Neural cell (in vitro differentiated cells): ENCODE measurements at regions not wholly inside any gene's neighbourhood (a gene's known extent, or its start where the extent isn't known, plus 50 kb on each side); places are given as distances from the start of the nearest gene placed in this dataset.

Experiments used
- H2AFZ ChIP-seq: fragments of 200-600, 300-800 bp; sonication (generic), shearing (Covaris generic); 2 replicates; pipeline ENCODE4 v1.6.0; 2014; ENCODE audit warnings: low read depth, mild to moderate bottlenecking, antibody characterized with exemption, low read length, moderate library complexity
- H3F3A ChIP-seq: fragments of 200-600 bp; shearing (Covaris generic); 2 replicates; pipeline ENCODE4 v1.6.1; 2016; ENCODE audit warnings: mild to moderate bottlenecking, moderate library complexity, mixed read lengths, antibody characterized with exemption, low read length; ENCODE audit not compliant: insufficient read depth, poor library complexity, severe bottlenecking
- H3K27ac ChIP-seq: fragments of 200-600, 300-800 bp; sonication (generic), shearing (Covaris generic); 2 replicates; pipeline ENCODE4 v1.5.1; 2014; ENCODE audit warnings: mild to moderate bottlenecking, low read length, moderate library complexity
- H3K27me3 ChIP-seq: fragments of 300-800, 200-600 bp; sonication (generic), shearing (Covaris generic); 2 replicates; pipeline ENCODE4 v1.6.0; 2014; ENCODE audit warnings: mild to moderate bottlenecking, low read depth, low read length, moderate library complexity; ENCODE audit not compliant: insufficient read depth
- H3K36me3 ChIP-seq: fragments of 300-800, 200-600 bp; sonication (generic), shearing (Covaris generic); 2 replicates; pipeline ENCODE4 v1.5.1; 2014; ENCODE audit warnings: mild to moderate bottlenecking, antibody characterized with exemption, low read length, moderate library complexity; ENCODE audit not compliant: insufficient read depth
- H3K4me2 ChIP-seq: fragments of 300-800, 200-600 bp; sonication (generic), shearing (Covaris generic); 2 replicates; pipeline ENCODE4 v1.6.0; 2014; ENCODE audit warnings: mild to moderate bottlenecking, low read length
- H3K4me3 ChIP-seq: fragments of 300-800, 200-600 bp; sonication (generic), shearing (Covaris generic); 2 replicates; pipeline ENCODE4 v1.5.1; 2014; ENCODE audit warnings: mild to moderate bottlenecking, low read length, moderate library complexity
- H3K79me2 ChIP-seq: fragments of 200-600 bp; shearing (Covaris generic); replicated peaks from 2 replicates; pipeline ENCODE4 v1.6.0; 2014; ENCODE audit warnings: mild to moderate bottlenecking, low read length, moderate library complexity; ENCODE audit not compliant: insufficient read depth
- H3K9ac ChIP-seq: fragments of 300-800, 200-600 bp; sonication (generic), shearing (Covaris generic); 2 replicates; pipeline ENCODE4 v1.6.1; 2016; ENCODE audit warnings: mild to moderate bottlenecking, low read length, mixed read lengths
- H3K9me2 ChIP-seq: fragments of 200-600 bp; shearing (Covaris generic); 2 replicates; pipeline ENCODE4 v1.6.1; 2016; ENCODE audit warnings: mild to moderate bottlenecking, low read length, mixed read lengths; ENCODE audit not compliant: insufficient read depth
- H3K9me3 ChIP-seq: fragments of 200-600, 300-800 bp; sonication (generic), shearing (Covaris generic); 2 replicates; pipeline ENCODE4 v1.6.1; 2016; ENCODE audit warnings: mild to moderate bottlenecking, mixed run types, low read length, moderate library complexity, mixed read lengths
- H4K20me1 ChIP-seq: fragments of 200-600 bp; shearing (Covaris generic); 2 replicates; pipeline ENCODE4 v1.6.1; 2016; ENCODE audit warnings: mild to moderate bottlenecking, mixed run types; ENCODE audit not compliant: insufficient read depth
- CTCF ChIP-seq: fragments of 450-650 bp; IDR thresholded peaks from 2 replicates; pipeline ENCODE4 v1.5.1; 2014; ENCODE audit warnings: antibody characterized with exemption, mild to moderate bottlenecking, moderate library complexity; ENCODE audit not compliant: poor library complexity, severe bottlenecking
- EP300 ChIP-seq: fragments of 450-650 bp; conservative IDR thresholded peaks from 2 replicates; pipeline ENCODE4 v1.6.1; 2014; ENCODE audit warnings: antibody characterized with exemption, mild to moderate bottlenecking, moderate library complexity; ENCODE audit not compliant: poor library complexity, severe bottlenecking
- EZH2 ChIP-seq: fragments of 200-600, 300-800 bp; shearing (Covaris generic), sonication (generic); IDR thresholded peaks from 2 replicates; pipeline ENCODE4 v1.6.1; 2014; ENCODE audit warnings: antibody characterized with exemption, low read length, borderline replicate concordance, mild to moderate bottlenecking; ENCODE audit not compliant: insufficient read depth, poor library complexity, severe bottlenecking
- MXI1 ChIP-seq: fragments of 450-650 bp; conservative IDR thresholded peaks from 2 replicates; pipeline ENCODE4 v1.6.1; 2014; ENCODE audit warnings: antibody characterized with exemption, mild to moderate bottlenecking; ENCODE audit not compliant: poor library complexity, severe bottlenecking
- POLR2AphosphoS5 ChIP-seq: IDR thresholded peaks from 2 replicates; pipeline ENCODE4 v1.6.1; 2012
- RAD21 ChIP-seq: fragments of 450-650 bp; conservative IDR thresholded peaks from 2 replicates; pipeline ENCODE4 v1.6.1; 2014; ENCODE audit warnings: antibody characterized with exemption, mild to moderate bottlenecking, moderate library complexity
- REST ChIP-seq: IDR thresholded peaks from 2 replicates; pipeline ENCODE4 v1.6.1; 2012; ENCODE audit warnings: borderline replicate concordance
- SMC3 ChIP-seq: fragments of 450-650 bp; conservative IDR thresholded peaks from 2 replicates; pipeline ENCODE4 v1.6.1; 2014; ENCODE audit warnings: antibody characterized with exemption, mild to moderate bottlenecking, moderate library complexity; ENCODE audit not compliant: poor library complexity
- TAF1 ChIP-seq: IDR thresholded peaks from 2 replicates; pipeline ENCODE4 v1.6.1; 2012; ENCODE audit warnings: low read depth

GRCh38 chr22:27537501-27537900 lies 264.1 kb downstream of the MN1 start:
- TF ChIP-seq TAF1 (no peak), MXI1 (no peak), RAD21 (no peak), EP300 (no peak), REST (no peak), EZH2 (no peak), CTCF (no peak), POLR2AphosphoS5 (no peak), SMC3 (no peak)

GRCh38 chr22:27538666-27539065 lies 262.9 kb downstream of the MN1 start:
- H3K27me3 ChIP-seq: no peaks in the 10 kb centered on the region
- H3K9me2 ChIP-seq: no peaks in the 10 kb centered on the region
- no peak overlapping the region for H3K4me3 ChIP-seq
- no peaks in the 10 kb centered on the region for H3K79me2 ChIP-seq
- no peak overlapping the region for H3K4me2 ChIP-seq
- H3F3A ChIP-seq: no peaks in the 10 kb centered on the region
- no peak overlapping the region for H3K9ac ChIP-seq
- no peak overlapping the region for H3K27ac ChIP-seq
- H2AFZ ChIP-seq: no peak overlapping the region
- TF ChIP-seq TAF1: no peak
- H3K36me3 ChIP-seq: no peaks in the 10 kb centered on the region
- H4K20me1 ChIP-seq: no peaks in the 10 kb centered on the region
- no peaks in the 10 kb centered on the region for H3K9me3 ChIP-seq

More at GRCh38 chr22:27537501-27537900, 264.1 kb downstream of the MN1 start:
- H3K79me2 ChIP-seq: no peaks in the 10 kb centered on the region
- H3K9me3 ChIP-seq: no peaks in the 10 kb centered on the region
- H3K9me2 ChIP-seq: no peaks in the 10 kb centered on the region
- no peak overlapping the region for H2AFZ ChIP-seq
- H4K20me1 ChIP-seq: no peaks in the 10 kb centered on the region
- H3K27ac ChIP-seq: no peak overlapping the region
- no peaks in the 10 kb centered on the region for H3K27me3 ChIP-seq
- no peak overlapping the region for H3K4me2 ChIP-seq
- H3F3A ChIP-seq: no peaks in the 10 kb centered on the region
- no peak overlapping the region for H3K9ac ChIP-seq
- no peak overlapping the region for H3K4me3 ChIP-seq
- H3K36me3 ChIP-seq: no peaks in the 10 kb centered on the region

- Histone ChIP-seq H3K27ac (no peak overlapping the region), H3K36me3 (no peaks in the 10 kb centered on the region), H3K9ac (no peak overlapping the region), H3F3A (no peaks in the 10 kb centered on the region), H3K9me2 (no peaks in the 10 kb centered on the region), H3K9me3 (no peaks in the 10 kb centered on the region), H3K79me2 (no peaks in the 10 kb centered on the region), H3K27me3 (no peaks in the 10 kb centered on the region), H3K4me3 (no peak overlapping the region), H4K20me1 (no peaks in the 10 kb centered on the region), H2AFZ (no peak overlapping the region), H3K4me2 (no peak overlapping the region)
- peak; percentile 22 for TF ChIP-seq CTCF
- TF ChIP-seq RAD21: no peak
Observed at GRCh38 chr22:27540247-27540646, 261.3 kb downstream of the MN1 start.
